EL (cell line): ENCODE measurements at regions not wholly inside any gene's neighbourhood (a gene's known extent, or its start where the extent isn't known, plus 50 kb on each side); places are given as distances from the start of the nearest gene placed in this dataset.
"Not testable (repeated sequence)": the region's sequence is repeated elsewhere in the genome, so short reads cannot be mapped to it uniquely, and the experiment has no call there.

Source experiments
- DNase-seq: peaks from one replicate; pipeline ENCODE4 v3.0.0-alpha.2; 2016

GRCh38 chr7:94706996-94707740 lies 51.2 kb upstream of the SGCE start:
- no peak for DNase-seq

- DNase-seq = peak; percentile 34
Measured at GRCh38 chr7:94710256-94710655, 54.3 kb upstream of the SGCE start.

- DNase-seq = not testable (repeated sequence)
Measured at GRCh38 chr7:94722360-94722759, 66.4 kb upstream of the SGCE start.

- DNase-seq = not testable (repeated sequence)
Measured at GRCh38 chr7:94728893-94729292, 73.0 kb upstream of the SGCE start.

- no peak for DNase-seq
Measured at GRCh38 chr7:94738071-94738470, 82.1 kb upstream of the SGCE start.

GRCh38 chr7:94739180-94739579 lies 83.2 kb upstream of the SGCE start:
- DNase-seq = no peak

GRCh38 chr7:94740509-94740908 lies 84.6 kb upstream of the SGCE start:
- no peak for DNase-seq

GRCh38 chr7:94741179-94741578 lies 85.2 kb upstream of the SGCE start:
- DNase-seq = no peak

- DNase-seq = no peak
Measured at GRCh38 chr7:94748376-94748775, 92.4 kb upstream of the SGCE start.

GRCh38 chr7:94760446-94761100 lies 104.6 kb upstream of the SGCE start:
- no peak for DNase-seq

GRCh38 chr7:94761451-94761850 lies 105.5 kb upstream of the SGCE start:
- no peak for DNase-seq

GRCh38 chr7:94763268-94763667 lies 107.3 kb upstream of the SGCE start:
- peak; percentile 49 for DNase-seq

- DNase-seq = no peak
Measured at GRCh38 chr7:94769724-94770123, 113.8 kb upstream of the SGCE start.

- no peak for DNase-seq
Measured at GRCh38 chr7:94778711-94779459, 123.0 kb upstream of the SGCE start.

- no peak for DNase-seq
Measured at GRCh38 chr7:94779861-94780260, 123.9 kb upstream of the SGCE start.

- DNase-seq = no peak
Measured at GRCh38 chr7:94781236-94781635, 125.3 kb upstream of the SGCE start.

GRCh38 chr7:94782777-94783176 lies 124.6 kb upstream of the PPP1R9A start:
- DNase-seq = no peak

- no peak for DNase-seq
Measured at GRCh38 chr7:94787285-94787684, 120.1 kb upstream of the PPP1R9A start.

GRCh38 chr7:94788378-94788777 lies 119.0 kb upstream of the PPP1R9A start:
- DNase-seq = not testable (repeated sequence)

GRCh38 chr7:94792241-94792640 lies 115.2 kb upstream of the PPP1R9A start:
- DNase-seq = no peak

- not testable (repeated sequence) for DNase-seq
Measured at GRCh38 chr7:94797404-94797803, 110.0 kb upstream of the PPP1R9A start.

GRCh38 chr7:94803821-94804220 lies 103.6 kb upstream of the PPP1R9A start:
- DNase-seq = no peak

- DNase-seq = peak; percentile 78
Measured at GRCh38 chr7:94808673-94809072, 98.7 kb upstream of the PPP1R9A start.

GRCh38 chr7:94810496-94810895 lies 96.9 kb upstream of the PPP1R9A start:
- peak; percentile 5 for DNase-seq
